H9 (cell line): ENCODE measurements at regions not wholly inside any gene's neighbourhood (a gene's known extent, or its start where the extent isn't known, plus 50 kb on each side); places are given as distances from the start of the nearest gene placed in this dataset.

Source experiments
- DNase-seq: peaks from one replicate; pipeline ENCODE4 v3.0.0-alpha.2; 2017
- H2AFZ ChIP-seq: one replicate; pipeline ENCODE4 v1.6.1; 2013; ENCODE audit warnings: mild to moderate bottlenecking, low read length, control low read depth, moderate library complexity
- H2AK5ac ChIP-seq: 2 replicates; pipeline ENCODE4 v1.6.1; 2013; ENCODE audit warnings: low read length, control low read depth, mixed read lengths; ENCODE audit not compliant: insufficient read length
- H2BK120ac ChIP-seq: one replicate; pipeline ENCODE4 v1.6.1; 2013; ENCODE audit warnings: low read depth, mild to moderate bottlenecking, low read length, control low read depth, inconsistent platforms; ENCODE audit not compliant: poor library complexity, severe bottlenecking
- H2BK12ac ChIP-seq: 2 replicates; pipeline ENCODE4 v1.6.1; 2013; ENCODE audit warnings: low read length, control low read depth, mixed read lengths, low read depth; ENCODE audit not compliant: insufficient read length
- H2BK15ac ChIP-seq: 2 replicates; pipeline ENCODE4 v1.6.1; 2013; ENCODE audit warnings: low read depth, low read length, control low read depth
- H2BK20ac ChIP-seq: one replicate; pipeline ENCODE4 v1.6.1; 2013; ENCODE audit warnings: low read depth, mild to moderate bottlenecking, low read length, control low read depth, inconsistent platforms; ENCODE audit not compliant: poor library complexity, severe bottlenecking
- H2BK5ac ChIP-seq: 2 replicates; pipeline ENCODE4 v1.6.1; 2013; ENCODE audit warnings: low read length, control low read depth, mixed read lengths; ENCODE audit not compliant: insufficient read length
- H3K14ac ChIP-seq: 2 replicates; pipeline ENCODE4 v1.6.1; 2013; ENCODE audit warnings: low read length, control low read depth; ENCODE audit not compliant: insufficient read depth
- H3K18ac ChIP-seq: 2 replicates; pipeline ENCODE4 v1.6.1; 2013; ENCODE audit warnings: low read depth, mild to moderate bottlenecking, mixed read lengths, low read length, control low read depth; ENCODE audit not compliant: insufficient read length
- H3K23ac ChIP-seq: 2 replicates; pipeline ENCODE4 v1.6.1; 2013; ENCODE audit warnings: low read length, control low read depth, mixed read lengths, low read depth; ENCODE audit not compliant: insufficient read length
- H3K23me2 ChIP-seq: 2 replicates; pipeline ENCODE4 v1.6.1; 2013; ENCODE audit warnings: low read depth, mild to moderate bottlenecking, mixed read lengths, low read length, control low read depth; ENCODE audit not compliant: insufficient read length, poor library complexity, severe bottlenecking
- H3K27ac ChIP-seq: 2 replicates; pipeline ENCODE4 v1.5.1; 2013; ENCODE audit warnings: low read length, control low read depth, mixed read lengths, low read depth; ENCODE audit not compliant: insufficient read length
- H3K27me3 ChIP-seq: 2 replicates; pipeline ENCODE4 v1.6.1; 2013; ENCODE audit warnings: low read length, control low read depth, inconsistent platforms; ENCODE audit not compliant: insufficient read depth
- H3K4ac ChIP-seq: 2 replicates; pipeline ENCODE4 v1.6.1; 2013; ENCODE audit warnings: low read depth, mild to moderate bottlenecking, control low read depth, inconsistent platforms, low read length, moderate library complexity
- H3K4me1 ChIP-seq: 2 replicates; pipeline ENCODE4 v1.6.1; 2013; ENCODE audit warnings: low read length, control low read depth, inconsistent platforms; ENCODE audit not compliant: insufficient read depth
- H3K4me2 ChIP-seq: 2 replicates; pipeline ENCODE4 v1.6.1; 2013; ENCODE audit warnings: low read length, control low read depth, mixed read lengths; ENCODE audit not compliant: insufficient read length, insufficient read depth
- H3K56ac ChIP-seq: 2 replicates; pipeline ENCODE4 v1.6.1; 2013; ENCODE audit warnings: low read depth, mild to moderate bottlenecking, mixed read lengths, low read length, control low read depth; ENCODE audit not compliant: insufficient read length
- H3K79me1 ChIP-seq: 2 replicates; pipeline ENCODE4 v1.6.1; 2013; ENCODE audit warnings: low read depth, mild to moderate bottlenecking, moderate library complexity, low read length, control low read depth, inconsistent platforms; ENCODE audit not compliant: insufficient read depth, poor library complexity, severe bottlenecking
- H3K79me2 ChIP-seq: 2 replicates; pipeline ENCODE4 v1.6.1; 2013; ENCODE audit warnings: low read length, control low read depth, inconsistent platforms; ENCODE audit not compliant: insufficient read depth
- H3K9ac ChIP-seq: 2 replicates; pipeline ENCODE4 v1.6.1; 2013; ENCODE audit warnings: low read length, control low read depth, mixed read lengths; ENCODE audit not compliant: insufficient read length; ENCODE audit errors: extremely low read depth
- H3K9me3 ChIP-seq: one replicate; pipeline ENCODE4 v1.6.1; 2013; ENCODE audit warnings: low read depth, low read length, inconsistent platforms; ENCODE audit not compliant: control insufficient read depth
- H3T11ph ChIP-seq: one replicate; pipeline ENCODE4 v1.6.1; 2013; ENCODE audit warnings: mild to moderate bottlenecking, low read length, control low read depth, inconsistent platforms
- H4K20me1 ChIP-seq: one replicate; pipeline ENCODE4 v1.6.1; 2013; ENCODE audit not compliant: control insufficient read depth, insufficient read length, insufficient read depth
- H4K5ac ChIP-seq: 2 replicates; pipeline ENCODE4 v1.6.1; 2013; ENCODE audit warnings: low read depth, mild to moderate bottlenecking, mixed read lengths, low read length, control low read depth; ENCODE audit not compliant: insufficient read length
- H4K8ac ChIP-seq: replicated peaks from 2 replicates; pipeline ENCODE4 v1.6.1; 2013; ENCODE audit warnings: low read length, control low read depth, mixed read lengths, low read depth; ENCODE audit not compliant: insufficient read length
- H4K91ac ChIP-seq: 2 replicates; pipeline ENCODE4 v1.6.1; 2013; ENCODE audit warnings: low read depth, mild to moderate bottlenecking, moderate library complexity, mixed read lengths, low read length, control low read depth; ENCODE audit not compliant: insufficient read length
- H3K27ac Mint-ChIP-seq, 3 experiments: 2 replicates in 2 of 3; 3 replicates in 1 of 3; pipeline ENCODE4 v1.8.0; 2020 to 2021; ENCODE audit warnings: mixed read lengths in 3 of 3, mild to moderate bottlenecking in 1 of 3, moderate library complexity in 1 of 3
- H3K27me3 Mint-ChIP-seq: 2 replicates; pipeline ENCODE4 v1.8.0; 2021; ENCODE audit warnings: low read depth, mild to moderate bottlenecking, moderate library complexity, mixed read lengths
- H3K36me3 Mint-ChIP-seq, 3 experiments: 2 replicates in 2 of 3; 3 replicates in 1 of 3; pipeline ENCODE4 v1.8.0; 2020 to 2021; ENCODE audit warnings: low read depth in 3 of 3, mixed read lengths in 3 of 3; ENCODE audit not compliant: insufficient read depth in 1 of 3
- H3K4me1 Mint-ChIP-seq, 2 experiments: 2 replicates each; pipeline ENCODE4 v1.8.0; 2020; ENCODE audit warnings: mixed read lengths in 2 of 2
- H3K4me3 Mint-ChIP-seq, 2 experiments: 2 replicates in 1 of 2; 3 replicates in 1 of 2; pipeline ENCODE4 v1.8.0; 2020 to 2021; ENCODE audit warnings: mild to moderate bottlenecking in 2 of 2, mixed read lengths in 2 of 2, moderate library complexity in 1 of 2
- H3K9me3 Mint-ChIP-seq, 2 experiments: 2 replicates in 1 of 2; 3 replicates in 1 of 2; pipeline ENCODE4 v1.8.0; 2020; ENCODE audit warnings: mild to moderate bottlenecking in 2 of 2, mixed read lengths in 2 of 2, moderate library complexity in 1 of 2
- WGBS: extraction: QIAGEN DNeasy Blood & Tissue Kit; methylation state at CpG from one replicate; pipeline ENCODE4 v1.1.7; 2013; ENCODE audit warnings: missing lambda C conversion rate, low lambda C conversion rate, mixed read lengths; ENCODE audit not compliant: insufficient read length; ENCODE audit errors: extremely low coverage; 5-methylcytosine and 5-hydroxymethylcytosine counted together
- TF ChIP-seq, protein P1 (sequence below): fragments of 200-600 bp; sonication (generic); conservative IDR thresholded peaks from 3 replicates; pipeline ENCODE4 v1.8.0; 2021; ENCODE audit warnings: antibody characterized with exemption, mild to moderate bottlenecking

DNA sequence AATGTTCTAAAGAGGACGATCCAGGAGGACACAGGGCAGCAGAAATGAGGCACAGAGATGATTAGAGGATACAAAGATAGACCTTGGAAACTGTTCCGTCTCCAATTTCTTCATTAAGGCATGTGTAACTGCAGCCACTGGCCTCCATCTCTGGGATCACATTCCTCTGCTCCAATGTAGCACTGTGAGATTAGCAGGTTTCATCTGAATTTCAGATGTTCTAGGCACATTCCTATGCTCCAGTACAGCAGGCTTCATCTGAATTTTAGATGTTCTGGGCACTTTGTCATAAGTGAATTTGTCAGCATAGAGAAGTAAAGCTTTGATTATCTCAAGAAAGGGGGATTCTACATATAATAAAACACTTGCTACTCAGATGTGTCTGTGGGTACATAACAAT, 671.4 kb downstream of the MTRR start:
- Histone ChIP-seq H3K27me3 (no peaks in the 10 kb centered on the region), H2BK20ac (no peak overlapping the region), H2BK15ac (no peak overlapping the region), H2BK120ac (no peak overlapping the region), H3K4me2 (no peak overlapping the region), H3K18ac (no peak overlapping the region), H3K56ac (no peak overlapping the region), H2AK5ac (no peak overlapping the region), H3K4ac (no peak overlapping the region), H3K9ac (no peak overlapping the region), H4K8ac (no peak overlapping the region), H3K9me3 (no peaks in the 10 kb centered on the region), H3K79me1 (no peaks in the 10 kb centered on the region), H3K79me2 (no peaks in the 10 kb centered on the region), H4K91ac (no peak overlapping the region), H2BK5ac (no peak overlapping the region), H3T11ph (no peak overlapping the region), H3K23me2 (no peaks in the 10 kb centered on the region), H4K20me1 (no peaks in the 10 kb centered on the region), H3K4me1 (no peaks in the 10 kb centered on the region), H3K23ac (no peak overlapping the region), H3K27ac (no peak overlapping the region), H2AFZ (no peak overlapping the region), H2BK12ac (no peak overlapping the region), H4K5ac (no peak overlapping the region), H3K14ac (no peak overlapping the region)
- Mint-ChIP-seq H3K27ac (no peak overlapping the region), H3K4me1 (peaks cover 4% of the 10 kb centered on the region in 2 experiments; a peak in 3 of 4 replicates), H3K27me3 (no peaks in the 10 kb centered on the region; the same call in 1 of the 2 replicates), H3K9me3 (no peaks in the 10 kb centered on the region), H3K36me3 (no peaks in the 10 kb centered on the region), H3K4me3 (no peak overlapping the region)
- no peak for DNase-seq
- TF ChIP-seq, protein P1, sequence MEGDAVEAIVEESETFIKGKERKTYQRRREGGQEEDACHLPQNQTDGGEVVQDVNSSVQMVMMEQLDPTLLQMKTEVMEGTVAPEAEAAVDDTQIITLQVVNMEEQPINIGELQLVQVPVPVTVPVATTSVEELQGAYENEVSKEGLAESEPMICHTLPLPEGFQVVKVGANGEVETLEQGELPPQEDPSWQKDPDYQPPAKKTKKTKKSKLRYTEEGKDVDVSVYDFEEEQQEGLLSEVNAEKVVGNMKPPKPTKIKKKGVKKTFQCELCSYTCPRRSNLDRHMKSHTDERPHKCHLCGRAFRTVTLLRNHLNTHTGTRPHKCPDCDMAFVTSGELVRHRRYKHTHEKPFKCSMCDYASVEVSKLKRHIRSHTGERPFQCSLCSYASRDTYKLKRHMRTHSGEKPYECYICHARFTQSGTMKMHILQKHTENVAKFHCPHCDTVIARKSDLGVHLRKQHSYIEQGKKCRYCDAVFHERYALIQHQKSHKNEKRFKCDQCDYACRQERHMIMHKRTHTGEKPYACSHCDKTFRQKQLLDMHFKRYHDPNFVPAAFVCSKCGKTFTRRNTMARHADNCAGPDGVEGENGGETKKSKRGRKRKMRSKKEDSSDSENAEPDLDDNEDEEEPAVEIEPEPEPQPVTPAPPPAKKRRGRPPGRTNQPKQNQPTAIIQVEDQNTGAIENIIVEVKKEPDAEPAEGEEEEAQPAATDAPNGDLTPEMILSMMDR: no peak
- no CpG with 5 or more reads among the region's 2 CpGs for WGBS
